Nephron progenitor cell (in vitro differentiated cells): ENCODE measurements at regions not wholly inside any gene's neighbourhood (a gene's known extent, or its start where the extent isn't known, plus 50 kb on each side); places are given as distances from the start of the nearest gene placed in this dataset.

Source experiments
- DNase-seq: peaks from one replicate; pipeline ENCODE4 v3.0.0; 2021
- H3K27ac Mint-ChIP-seq: 2 replicates; pipeline ENCODE4 v1.8.0; 2021; ENCODE audit warnings: mild to moderate bottlenecking, moderate library complexity, mixed read lengths
- H3K27me3 Mint-ChIP-seq: 2 replicates; pipeline ENCODE4 v1.8.0; 2021; ENCODE audit warnings: mild to moderate bottlenecking, low read depth, mixed read lengths; ENCODE audit not compliant: poor library complexity
- H3K36me3 Mint-ChIP-seq: 2 replicates; pipeline ENCODE4 v1.8.0; 2021; ENCODE audit warnings: low read depth, mixed read lengths
- H3K4me1 Mint-ChIP-seq: 2 replicates; pipeline ENCODE4 v1.8.0; 2021; ENCODE audit warnings: mixed read lengths
- H3K4me3 Mint-ChIP-seq: 2 replicates; pipeline ENCODE4 v1.8.0; 2021; ENCODE audit warnings: mild to moderate bottlenecking, moderate library complexity, mixed read lengths
- H3K9me3 Mint-ChIP-seq: 2 replicates; pipeline ENCODE4 v1.8.0; 2021; ENCODE audit warnings: mild to moderate bottlenecking, moderate library complexity, mixed read lengths
- CTCF ChIP-seq: fragments of 200-600 bp; sonication (generic); IDR thresholded peaks from 2 replicates; pipeline ENCODE4 v1.5.0; 2021; ENCODE audit warnings: antibody characterized with exemption

GRCh38 chr20:62589150-62589498 lies 53.2 kb upstream of the SLCO4A1 start:
- no peak overlapping the region for H3K4me3 Mint-ChIP-seq
- peaks cover 40% of the 10 kb centered on the region for H3K27me3 Mint-ChIP-seq
- peaks cover 11% of the 10 kb centered on the region for H3K4me1 Mint-ChIP-seq
- no peak for DNase-seq
- H3K9me3 Mint-ChIP-seq = no peaks in the 10 kb centered on the region
- no peaks in the 10 kb centered on the region for H3K36me3 Mint-ChIP-seq
- no peak for TF ChIP-seq CTCF
- H3K27ac Mint-ChIP-seq = no peak overlapping the region

GRCh38 chr20:62589720-62590119 lies 52.6 kb upstream of the SLCO4A1 start:
- Mint-ChIP-seq H3K27me3 (peaks cover 34% of the 10 kb centered on the region), H3K9me3 (no peaks in the 10 kb centered on the region), H3K4me1 (peaks cover 6% of the 10 kb centered on the region), H3K36me3 (no peaks in the 10 kb centered on the region), H3K27ac (no peak overlapping the region), H3K4me3 (no peak overlapping the region)
- DNase-seq = no peak
- no peak for TF ChIP-seq CTCF

- Mint-ChIP-seq H3K27ac (no peak overlapping the region), H3K27me3 (peaks cover 36% of the 10 kb centered on the region), H3K4me1 (no peaks in the 10 kb centered on the region), H3K4me3 (no peak overlapping the region), H3K36me3 (no peaks in the 10 kb centered on the region), H3K9me3 (no peaks in the 10 kb centered on the region)
- no peak for DNase-seq
- no peak for TF ChIP-seq CTCF
These were observed 51.8 kb upstream of the SLCO4A1 start for GRCh38 chr20:62590309-62591121.

- no peak overlapping the region for H3K27ac Mint-ChIP-seq
- H3K27me3 Mint-ChIP-seq = peaks cover 34% of the 10 kb centered on the region
- H3K4me1 Mint-ChIP-seq = no peaks in the 10 kb centered on the region
- H3K4me3 Mint-ChIP-seq = no peak overlapping the region
- TF ChIP-seq CTCF = no peak
- no peak for DNase-seq
- H3K9me3 Mint-ChIP-seq = no peaks in the 10 kb centered on the region
- no peaks in the 10 kb centered on the region for H3K36me3 Mint-ChIP-seq
These were observed 51.2 kb upstream of the SLCO4A1 start for GRCh38 chr20:62591122-62591468.

- H3K9me3 Mint-ChIP-seq = no peaks in the 10 kb centered on the region
- no peak for TF ChIP-seq CTCF
- H3K4me1 Mint-ChIP-seq = no peaks in the 10 kb centered on the region
- no peak overlapping the region for H3K4me3 Mint-ChIP-seq
- H3K36me3 Mint-ChIP-seq = no peaks in the 10 kb centered on the region
- peaks cover 37% of the 10 kb centered on the region for H3K27me3 Mint-ChIP-seq
- no peak for DNase-seq
- no peak overlapping the region for H3K27ac Mint-ChIP-seq
These were observed 50.7 kb upstream of the SLCO4A1 start for GRCh38 chr20:62591591-62591990.
